Type B pancreatic cell (in vitro differentiated cells): ENCODE measurements at regions not wholly inside any gene's neighbourhood (a gene's known extent, or its start where the extent isn't known, plus 50 kb on each side); places are given as distances from the start of the nearest gene placed in this dataset.

Experiments used
- DNase-seq: peaks from one replicate; pipeline ENCODE4 v3.0.0; 2021; ENCODE audit warnings: mixed read lengths; ENCODE audit not compliant: unreplicated experiment; ENCODE audit errors: extremely low spot score
- H3K27ac Mint-ChIP-seq: 2 replicates; pipeline ENCODE4 v1.8.0; 2021; ENCODE audit warnings: mild to moderate bottlenecking, mixed read lengths
- H3K27me3 Mint-ChIP-seq: 2 replicates; pipeline ENCODE4 v1.8.0; 2021; ENCODE audit warnings: mixed read lengths
- H3K36me3 Mint-ChIP-seq: 2 replicates; pipeline ENCODE4 v1.8.0; 2021; ENCODE audit warnings: mixed read lengths
- H3K4me1 Mint-ChIP-seq: one replicate; pipeline ENCODE4 v1.8.0; 2021; ENCODE audit warnings: mixed read lengths; ENCODE audit not compliant: unreplicated experiment
- H3K4me3 Mint-ChIP-seq: 2 replicates; pipeline ENCODE4 v1.8.0; 2021; ENCODE audit warnings: mild to moderate bottlenecking, mixed read lengths
- H3K9me3 Mint-ChIP-seq: 2 replicates; pipeline ENCODE4 v1.8.0; 2021; ENCODE audit warnings: mixed read lengths
- TF ChIP-seq, protein P1 (sequence below): fragments of 200-600 bp; sonication (generic); conservative IDR thresholded peaks from 2 replicates; pipeline ENCODE4 v1.5.0; 2021; ENCODE audit warnings: antibody characterized with exemption, mild to moderate bottlenecking

DNA sequence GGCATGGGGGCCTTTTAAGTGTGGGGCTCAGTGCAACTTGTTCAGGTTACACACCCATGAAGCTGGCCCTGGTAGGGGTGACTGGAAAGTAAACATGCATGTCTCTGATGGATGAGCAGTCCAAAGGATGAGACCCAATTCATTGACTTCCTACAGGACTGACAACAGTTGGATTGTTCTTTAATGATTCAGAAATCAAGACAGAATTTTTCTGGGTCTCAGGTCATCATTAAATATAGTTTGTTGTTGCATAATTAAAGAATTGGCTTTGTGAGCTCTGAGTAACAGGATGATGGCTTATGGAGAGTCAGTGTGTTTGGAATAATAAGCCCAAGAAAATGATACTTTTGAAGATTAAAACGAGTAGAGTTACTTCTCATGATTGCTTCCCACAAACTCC is 604.2 kb upstream of the CLINT1 start:
- no peaks in the 10 kb centered on the region for H3K9me3 Mint-ChIP-seq
- DNase-seq = no peak
- TF ChIP-seq, protein P1, sequence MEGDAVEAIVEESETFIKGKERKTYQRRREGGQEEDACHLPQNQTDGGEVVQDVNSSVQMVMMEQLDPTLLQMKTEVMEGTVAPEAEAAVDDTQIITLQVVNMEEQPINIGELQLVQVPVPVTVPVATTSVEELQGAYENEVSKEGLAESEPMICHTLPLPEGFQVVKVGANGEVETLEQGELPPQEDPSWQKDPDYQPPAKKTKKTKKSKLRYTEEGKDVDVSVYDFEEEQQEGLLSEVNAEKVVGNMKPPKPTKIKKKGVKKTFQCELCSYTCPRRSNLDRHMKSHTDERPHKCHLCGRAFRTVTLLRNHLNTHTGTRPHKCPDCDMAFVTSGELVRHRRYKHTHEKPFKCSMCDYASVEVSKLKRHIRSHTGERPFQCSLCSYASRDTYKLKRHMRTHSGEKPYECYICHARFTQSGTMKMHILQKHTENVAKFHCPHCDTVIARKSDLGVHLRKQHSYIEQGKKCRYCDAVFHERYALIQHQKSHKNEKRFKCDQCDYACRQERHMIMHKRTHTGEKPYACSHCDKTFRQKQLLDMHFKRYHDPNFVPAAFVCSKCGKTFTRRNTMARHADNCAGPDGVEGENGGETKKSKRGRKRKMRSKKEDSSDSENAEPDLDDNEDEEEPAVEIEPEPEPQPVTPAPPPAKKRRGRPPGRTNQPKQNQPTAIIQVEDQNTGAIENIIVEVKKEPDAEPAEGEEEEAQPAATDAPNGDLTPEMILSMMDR = no peak
- no peak overlapping the region for H3K27ac Mint-ChIP-seq
- H3K4me3 Mint-ChIP-seq = no peak overlapping the region
- H3K27me3 Mint-ChIP-seq = no peaks in the 10 kb centered on the region
- no peaks in the 10 kb centered on the region for H3K36me3 Mint-ChIP-seq
- no peaks in the 10 kb centered on the region for H3K4me1 Mint-ChIP-seq

DNA sequence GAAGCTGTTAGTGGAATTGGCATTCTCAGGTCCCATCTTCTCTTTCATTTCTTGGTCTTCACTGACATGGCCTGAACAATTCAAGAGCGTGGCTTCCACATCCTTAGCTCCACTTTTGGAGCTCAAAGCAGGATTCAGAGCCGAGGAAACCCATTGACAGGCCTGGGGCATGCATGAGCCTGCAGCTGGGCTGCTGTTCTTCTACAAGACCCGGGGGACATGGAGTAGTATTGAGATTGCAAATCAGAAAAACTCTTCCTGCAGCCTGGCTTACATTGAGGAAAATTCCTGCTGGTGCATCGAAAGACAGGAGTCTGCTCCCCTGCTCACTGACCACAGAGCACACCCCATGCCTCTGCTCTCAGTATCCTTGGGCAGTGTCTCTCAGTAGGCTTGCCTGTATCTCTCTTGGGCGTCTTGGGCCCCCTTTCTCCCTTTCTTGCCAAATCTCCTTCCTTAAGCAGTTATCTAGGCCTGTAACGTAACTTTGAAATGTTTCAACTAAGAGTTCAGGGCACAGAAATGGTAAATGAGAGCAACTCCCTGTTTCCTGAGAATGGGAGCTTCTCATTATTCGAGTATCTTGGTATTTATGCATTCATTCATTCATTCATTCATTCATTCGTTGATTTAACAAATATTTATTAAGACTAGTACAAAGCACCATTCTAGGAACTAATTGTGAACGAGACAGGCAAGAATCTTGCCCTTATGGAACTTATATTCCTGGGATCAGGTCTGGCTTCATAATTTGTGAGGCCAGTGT is 603.6 kb upstream of the CLINT1 start:
- Mint-ChIP-seq H3K9me3 (no peaks in the 10 kb centered on the region), H3K36me3 (no peaks in the 10 kb centered on the region), H3K4me1 (no peaks in the 10 kb centered on the region), H3K27me3 (no peaks in the 10 kb centered on the region), H3K4me3 (no peak overlapping the region), H3K27ac (no peak overlapping the region)
- no peak for DNase-seq
- TF ChIP-seq, protein P1 = no peak

DNA sequence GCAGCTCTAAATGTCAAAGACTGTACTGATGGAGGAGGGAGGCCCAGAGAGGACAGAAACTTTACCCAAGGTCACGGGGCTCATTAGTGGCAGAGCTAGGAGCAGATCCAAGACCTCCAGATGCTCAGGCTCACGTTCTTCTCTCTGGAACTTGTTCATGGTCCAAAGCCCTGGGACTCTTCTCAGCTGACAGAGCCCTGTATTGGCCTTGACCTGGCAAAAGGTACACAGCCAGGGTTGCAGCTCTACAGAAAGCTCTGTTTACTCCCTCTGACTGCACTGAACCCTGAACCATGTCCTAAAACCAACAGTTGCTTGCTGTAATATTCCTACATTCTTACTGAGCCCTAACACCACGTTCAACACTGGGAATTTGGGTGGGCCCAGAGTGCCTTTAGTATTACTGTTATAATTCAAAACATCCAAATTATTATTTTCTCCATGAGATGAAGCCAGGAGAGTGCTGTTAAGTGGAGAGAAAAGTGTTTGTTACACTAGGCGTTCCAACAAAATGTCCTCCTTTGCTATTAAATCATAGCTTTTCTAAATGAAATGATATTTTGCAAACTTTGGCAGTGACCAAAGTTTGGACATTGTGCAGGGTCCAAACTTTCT is 602.4 kb upstream of the CLINT1 start:
- H3K9me3 Mint-ChIP-seq = no peaks in the 10 kb centered on the region

DNA sequence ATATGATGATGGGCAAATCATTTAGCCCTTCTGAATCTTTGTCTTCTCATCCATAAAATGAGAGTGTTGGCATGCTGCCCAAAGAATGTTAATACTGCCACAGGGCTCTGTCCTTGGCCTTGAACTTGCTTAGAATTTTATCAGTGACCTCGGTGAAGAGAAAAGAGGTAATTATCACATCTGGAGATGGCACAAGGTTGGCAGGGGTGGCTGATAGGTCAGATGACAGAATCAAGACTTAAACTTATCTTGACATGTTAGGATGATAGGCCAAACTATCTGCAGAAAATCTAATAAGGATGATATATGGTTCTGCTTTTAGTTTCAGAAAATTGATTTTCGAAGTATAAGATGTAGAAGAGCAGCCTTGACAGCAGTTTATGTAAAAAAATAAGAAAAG is 599.1 kb upstream of the CLINT1 start:
- no peaks in the 10 kb centered on the region for H3K27me3 Mint-ChIP-seq
- no peak overlapping the region for H3K4me3 Mint-ChIP-seq
- H3K27ac Mint-ChIP-seq = no peak overlapping the region
- no peak for DNase-seq
- no peaks in the 10 kb centered on the region for H3K4me1 Mint-ChIP-seq
- no peaks in the 10 kb centered on the region for H3K36me3 Mint-ChIP-seq
- H3K9me3 Mint-ChIP-seq = no peaks in the 10 kb centered on the region
- TF ChIP-seq, protein P1 = no peak

More for the DNA sequence above, 602.4 kb upstream of the CLINT1 start:
- Mint-ChIP-seq H3K36me3 (no peaks in the 10 kb centered on the region), H3K4me1 (no peaks in the 10 kb centered on the region), H3K27ac (no peak overlapping the region), H3K27me3 (no peaks in the 10 kb centered on the region), H3K4me3 (no peak overlapping the region)
- TF ChIP-seq, protein P1 = no peak
- no peak for DNase-seq

DNA sequence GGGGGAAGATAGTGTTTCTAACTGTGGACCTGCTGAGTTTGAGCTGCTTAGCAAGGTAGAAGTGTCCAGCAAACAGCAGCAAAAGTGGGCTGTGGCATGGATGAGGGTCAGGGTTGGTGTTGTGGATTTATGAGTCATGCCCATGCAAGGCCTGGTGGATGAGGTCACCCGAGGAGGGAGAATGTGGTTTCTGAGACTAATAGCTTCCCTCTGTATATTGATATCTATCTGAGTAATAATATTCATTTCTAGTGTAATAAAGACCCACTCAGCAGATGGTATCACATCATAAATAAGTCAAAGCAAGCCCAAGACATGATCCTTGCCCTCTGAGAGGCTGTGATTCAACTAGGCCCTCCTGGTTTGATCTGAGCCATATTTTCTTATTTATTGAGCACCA is 597.8 kb upstream of the CLINT1 start:
- Mint-ChIP-seq H3K36me3 (no peaks in the 10 kb centered on the region), H3K9me3 (no peaks in the 10 kb centered on the region), H3K27ac (no peak overlapping the region), H3K4me1 (peaks cover 11% of the 10 kb centered on the region), H3K4me3 (no peak overlapping the region), H3K27me3 (no peaks in the 10 kb centered on the region)
- no peak for DNase-seq
- TF ChIP-seq, protein P1 = no peak
